ENCODE measurements at regions not wholly inside any gene's neighbourhood (a gene's known extent, or its start where the extent isn't known, plus 50 kb on each side); places are given as distances from the start of the nearest gene placed in this dataset.

- DNase-seq = no peak
These were observed 192.8 kb downstream of the SMIM20 start for GRCh38 chr4:26106776-26107175.

DNA sequence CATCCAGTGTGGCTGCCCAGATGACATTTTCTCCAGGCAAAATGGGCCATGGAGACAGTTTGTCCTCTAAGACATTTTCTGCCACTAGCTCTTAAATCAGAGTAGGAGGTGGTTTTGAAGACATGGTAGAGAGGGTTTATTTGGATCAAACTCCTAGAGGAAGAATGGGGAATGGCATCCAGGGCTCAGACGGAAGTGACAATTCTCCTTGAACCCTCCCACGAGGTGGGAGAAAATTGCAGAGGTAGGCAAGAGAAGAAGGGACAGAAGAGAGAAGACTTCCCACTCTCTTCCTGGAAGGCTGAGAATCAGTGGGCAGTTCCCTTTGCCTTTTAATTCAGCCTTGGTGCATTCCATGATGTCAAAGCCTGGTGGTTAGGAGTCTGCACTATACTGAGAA lies 194.0 kb downstream of the SMIM20 start:
- DNase-seq = no peak

DNA sequence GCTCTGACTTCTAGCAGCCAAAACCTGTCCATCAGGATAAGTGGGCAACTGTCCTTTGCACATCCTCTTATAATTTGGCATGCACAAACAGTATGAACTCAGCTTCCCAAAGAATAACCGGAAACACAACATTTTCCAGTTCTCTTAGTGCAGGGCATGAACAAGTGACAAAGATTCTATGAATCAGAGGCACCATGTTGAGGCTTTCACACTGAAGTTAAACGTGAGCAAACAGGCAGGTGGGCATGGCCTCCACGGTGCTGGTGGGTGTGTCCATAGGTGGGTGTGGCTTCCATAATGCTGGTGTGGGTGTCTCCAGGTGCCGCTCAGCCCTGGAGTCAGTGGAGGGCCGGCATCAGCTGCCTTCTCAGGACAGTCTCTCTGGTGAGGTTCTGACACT lies 196.5 kb downstream of the SMIM20 start:
- no peak for DNase-seq

DNA sequence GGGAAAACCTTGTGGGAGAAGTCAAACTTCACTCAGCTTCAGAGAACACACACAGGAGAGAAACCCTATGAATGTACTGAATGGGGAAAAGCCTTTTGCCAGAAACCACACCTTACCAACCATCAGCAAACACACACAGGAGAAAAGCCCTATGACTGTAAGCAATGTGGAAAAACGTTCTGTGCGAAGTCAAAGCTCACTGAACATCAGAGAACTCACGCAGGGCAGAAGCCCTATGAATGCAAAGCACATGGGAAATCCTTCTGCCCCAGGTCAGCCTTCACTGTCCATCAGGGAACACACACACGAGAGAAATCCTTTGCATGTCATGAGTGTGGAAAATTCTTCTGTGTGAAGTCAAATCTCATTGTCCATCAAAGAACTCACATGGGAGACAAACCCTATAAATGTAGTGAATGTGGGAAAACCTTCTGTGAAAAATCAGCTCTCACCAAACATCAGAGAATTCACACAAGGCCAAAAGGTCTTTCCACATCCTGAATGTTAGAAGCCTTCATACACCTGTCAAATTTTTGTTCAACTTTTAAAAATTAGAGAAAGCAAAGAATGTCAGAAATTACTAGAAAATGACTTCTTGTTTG lies 199.4 kb downstream of the SMIM20 start:
- no peak for DNase-seq

GRCh38 chr4:26116057-26116456 lies 202.0 kb downstream of the SMIM20 start:
- no peak for DNase-seq

DNA sequence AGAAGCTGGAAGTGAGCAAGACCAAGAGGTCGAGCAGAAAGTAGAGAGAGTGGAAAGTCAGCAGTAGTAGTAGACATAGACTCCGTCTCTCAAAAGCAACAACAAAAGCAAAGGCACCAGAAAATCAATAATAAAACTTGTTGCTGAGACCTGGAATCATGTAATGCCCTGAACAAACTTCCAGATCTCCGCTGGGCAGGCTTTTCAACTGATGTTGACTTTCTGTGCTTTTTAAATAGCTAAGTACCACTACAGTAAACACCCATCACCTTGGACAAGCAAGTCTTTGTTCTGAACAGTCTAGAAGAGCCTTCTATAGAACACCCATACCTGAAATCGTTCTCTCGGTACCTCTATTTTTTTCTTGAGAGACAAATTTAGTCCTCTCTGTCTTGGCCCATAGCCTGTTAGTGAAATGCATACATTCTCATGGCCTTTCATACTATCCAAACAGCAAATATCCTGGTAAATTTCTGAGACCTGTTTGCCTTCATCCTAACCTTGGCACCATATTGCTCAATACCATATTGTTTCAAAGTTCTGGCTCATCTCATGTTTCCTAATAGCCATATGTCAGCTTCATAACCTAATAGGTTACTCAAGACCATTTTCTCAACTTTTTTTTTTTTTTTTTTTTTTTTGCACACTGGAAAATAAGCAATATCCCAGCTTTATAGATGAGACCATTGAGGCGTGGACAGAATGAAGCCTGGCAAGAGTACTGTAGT lies 200.6 kb upstream of the RBPJ start:
- DNase-seq = no peak

DNA sequence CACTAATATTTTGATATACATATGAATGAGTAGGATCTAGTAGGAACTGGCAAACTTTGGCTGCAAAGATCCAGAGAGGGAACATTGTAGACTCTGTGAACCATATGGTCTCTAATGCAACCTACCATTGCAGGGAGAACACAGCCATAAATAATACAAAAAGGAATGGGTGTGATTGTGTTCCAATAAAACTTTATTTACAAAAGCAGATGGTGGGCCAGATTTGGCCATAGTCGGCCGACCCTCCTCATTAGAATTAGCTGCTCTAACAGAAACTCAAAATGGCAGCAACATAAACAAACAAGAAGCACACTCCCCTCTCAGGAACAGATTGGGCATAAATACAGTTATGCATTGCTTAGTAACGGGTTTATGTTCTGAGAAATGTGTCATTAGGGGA lies 198.1 kb upstream of the RBPJ start:
- DNase-seq = no peak

- no peak for DNase-seq
These were observed 196.0 kb upstream of the RBPJ start for GRCh38 chr4:26124753-26125321.

DNA sequence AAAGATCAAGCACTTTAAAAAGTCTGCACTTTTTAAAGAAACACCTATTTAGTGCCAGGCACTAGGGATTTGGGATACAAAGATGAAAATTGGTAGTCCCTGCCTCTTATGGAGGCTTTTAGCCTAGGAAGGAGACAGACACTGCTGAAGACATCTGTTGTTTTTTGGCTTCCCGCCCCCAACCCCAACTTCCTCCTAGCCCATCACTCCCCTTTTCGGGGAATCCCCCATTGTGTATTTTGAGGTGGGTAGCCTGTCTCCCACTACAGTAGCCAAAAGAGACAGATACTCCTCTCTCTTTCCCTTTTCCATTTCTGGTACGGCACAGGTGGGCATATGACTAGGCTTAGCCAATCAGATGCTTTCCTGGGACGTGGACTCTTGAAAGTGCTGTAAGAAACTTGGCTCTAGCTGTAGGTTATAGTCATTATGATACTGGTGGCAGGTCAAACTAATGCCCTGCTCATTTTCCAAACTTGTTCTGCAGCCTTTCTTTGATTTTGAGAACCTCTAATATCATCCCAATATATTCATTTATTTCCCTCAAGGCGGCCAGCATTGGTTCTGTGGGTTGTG lies 194.6 kb upstream of the RBPJ start:
- DNase-seq = no peak

GRCh38 chr4:26126994-26127393 lies 193.8 kb upstream of the RBPJ start:
- DNase-seq = no peak

GRCh38 chr4:26127851-26128337 lies 192.9 kb upstream of the RBPJ start:
- DNase-seq = no peak

- DNase-seq = no peak
These were observed 190.6 kb upstream of the RBPJ start for GRCh38 chr4:26130173-26130572.

DNA sequence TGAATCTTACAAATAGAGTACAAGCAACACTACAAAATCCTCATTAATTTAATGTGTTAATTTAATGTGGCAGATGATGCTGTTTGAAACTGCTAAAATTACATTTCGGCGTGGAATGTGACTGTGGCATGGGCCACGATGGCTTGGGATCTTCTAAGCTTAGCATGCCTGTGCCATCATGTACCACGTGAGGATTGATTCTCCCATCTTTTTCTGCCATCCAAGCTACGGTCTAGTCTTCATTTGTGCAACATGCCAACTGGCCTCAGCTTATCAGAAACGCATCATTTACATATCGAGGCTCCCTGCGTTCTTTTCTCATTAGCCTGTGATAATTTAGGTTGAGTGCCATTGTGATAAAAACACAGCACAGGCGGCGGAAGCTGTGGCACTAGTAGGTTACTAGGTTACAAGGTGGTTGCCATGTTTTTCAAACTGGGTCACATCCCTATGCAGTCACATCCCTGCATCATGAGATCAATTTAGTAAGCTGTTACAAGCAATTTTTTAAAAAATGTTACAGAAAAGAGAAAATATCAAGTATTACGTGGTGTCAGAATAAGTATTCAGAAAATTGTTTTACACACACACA lies 189.9 kb upstream of the RBPJ start:
- DNase-seq = no peak

DNA sequence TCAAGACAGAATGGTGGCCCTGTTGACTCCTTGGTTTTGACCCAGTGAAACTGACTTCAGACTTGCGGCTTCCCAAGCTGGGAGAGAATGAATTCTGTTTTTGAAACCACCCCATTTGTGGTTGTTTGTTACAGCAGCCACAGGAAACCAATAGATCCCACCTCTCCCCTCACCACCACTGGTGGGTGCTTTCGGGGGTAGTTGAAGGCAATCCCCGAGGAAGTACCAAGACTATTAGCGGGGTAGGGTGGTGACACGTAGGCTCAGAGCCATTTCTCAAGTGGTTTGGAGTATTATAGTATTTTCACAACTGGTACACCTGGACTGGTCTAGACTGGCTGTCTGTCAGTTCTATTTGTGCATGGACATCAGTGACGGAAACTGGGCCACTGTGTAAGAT lies 189.1 kb upstream of the RBPJ start:
- no peak for DNase-seq

DNA sequence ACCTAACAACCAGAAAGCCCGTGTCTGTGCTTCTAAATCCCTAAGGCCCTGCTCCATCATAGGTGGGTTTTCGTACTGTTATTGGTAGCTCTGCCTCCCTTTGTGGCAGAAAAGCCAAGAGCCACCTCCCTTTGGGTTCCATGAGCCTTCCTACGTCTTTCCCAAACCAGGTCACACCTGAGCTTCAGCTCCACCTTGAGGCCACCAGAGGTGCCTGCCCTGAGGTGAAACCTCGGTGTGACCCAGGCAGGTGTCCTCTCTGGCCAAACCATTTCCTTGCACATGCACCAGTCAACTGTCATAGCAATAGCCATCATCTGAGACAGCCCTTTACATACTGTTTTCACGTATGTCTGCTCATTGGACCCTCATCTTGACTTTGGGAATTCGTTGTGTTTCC lies 188.0 kb upstream of the RBPJ start:
- no peak for DNase-seq

- DNase-seq = no peak
These were observed 187.0 kb upstream of the RBPJ start for GRCh38 chr4:26133840-26134239.

- no peak for DNase-seq
These were observed 185.5 kb upstream of the RBPJ start for GRCh38 chr4:26135331-26135730.

DNA sequence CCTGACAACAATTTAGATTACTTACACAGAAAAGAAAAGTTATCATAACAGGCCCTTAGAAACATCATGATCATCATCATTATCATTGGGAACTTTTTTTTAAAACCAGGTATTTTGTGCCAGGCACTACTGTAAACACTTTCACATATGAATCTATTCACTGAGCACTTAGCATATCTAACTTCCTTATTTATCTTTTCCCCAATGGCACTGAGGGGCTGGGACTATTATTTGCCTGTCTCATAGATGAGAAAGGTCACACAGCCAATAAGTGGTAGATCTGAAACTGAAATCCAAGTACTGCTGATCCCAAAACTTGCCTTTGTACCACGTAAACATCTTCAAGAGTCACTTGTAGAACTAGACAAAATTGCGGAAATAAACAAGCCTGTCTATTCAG lies 184.2 kb upstream of the RBPJ start:
- DNase-seq = no peak

GRCh38 chr4:26137288-26137687 lies 183.5 kb upstream of the RBPJ start:
- no peak for DNase-seq

DNA sequence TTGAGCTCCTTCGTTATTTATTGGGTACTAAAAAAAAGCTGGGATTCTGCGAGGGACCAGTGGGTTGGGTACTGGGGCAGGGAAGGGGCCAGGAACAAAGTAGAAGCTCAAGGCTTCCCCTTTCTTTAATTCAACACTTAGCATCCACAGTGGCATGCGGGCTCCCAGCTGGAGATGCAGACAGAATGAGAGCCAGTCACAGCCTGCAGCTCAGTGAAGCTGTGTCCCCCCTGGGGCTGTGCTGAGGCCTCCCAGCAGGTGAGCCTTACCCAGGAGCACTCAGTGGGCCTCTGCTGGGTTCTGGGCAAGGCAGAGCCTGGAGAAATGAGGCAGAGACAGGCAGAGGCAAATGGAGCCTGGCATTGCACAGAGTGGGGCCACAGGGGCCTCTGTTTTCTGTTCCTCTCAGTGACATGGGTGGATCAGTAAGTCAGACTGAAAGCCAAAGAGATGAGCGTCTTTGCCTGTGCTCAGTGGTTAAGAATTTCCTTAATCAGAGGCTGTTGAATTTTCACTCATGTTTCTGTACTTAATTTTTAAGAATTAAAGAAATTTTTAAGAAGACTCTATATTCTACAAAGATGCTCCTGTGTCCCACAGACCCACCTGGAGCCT lies 181.4 kb upstream of the RBPJ start:
- no peak for DNase-seq

DNA sequence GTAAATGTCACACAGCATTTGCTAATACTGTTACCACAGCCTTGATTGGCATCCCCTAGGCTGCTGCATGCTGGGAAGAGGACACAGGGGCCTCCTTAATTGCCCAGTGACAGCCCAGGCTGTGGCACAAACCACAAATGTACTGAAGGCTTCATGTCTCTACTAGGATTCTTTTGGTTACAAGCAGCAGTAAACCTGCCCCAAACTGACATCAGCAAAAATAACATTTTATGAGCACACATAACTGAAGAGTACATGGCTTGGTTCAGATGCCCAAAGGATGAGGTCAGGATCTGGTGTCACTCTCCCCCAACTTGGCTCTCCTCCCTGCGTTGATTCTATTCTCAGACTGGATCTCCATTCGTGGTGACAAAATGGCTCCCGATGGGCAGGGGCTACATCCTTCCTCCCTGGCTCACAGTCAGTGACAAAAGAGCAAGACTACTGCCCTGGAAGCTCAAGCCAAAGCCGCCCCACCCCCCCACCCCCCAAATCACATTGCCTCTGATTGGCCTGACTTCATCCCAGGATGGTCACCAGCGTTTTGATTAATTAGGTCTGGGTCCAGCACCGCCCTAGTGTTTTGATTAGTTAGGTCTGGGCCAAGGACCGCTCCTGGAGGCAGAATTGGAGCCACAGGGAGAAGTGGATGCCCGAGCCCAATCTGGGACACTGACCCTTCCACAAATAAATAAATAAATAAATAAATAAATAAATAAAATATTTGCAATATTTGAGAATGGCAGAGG lies 180.5 kb upstream of the RBPJ start:
- DNase-seq = no peak

DNA sequence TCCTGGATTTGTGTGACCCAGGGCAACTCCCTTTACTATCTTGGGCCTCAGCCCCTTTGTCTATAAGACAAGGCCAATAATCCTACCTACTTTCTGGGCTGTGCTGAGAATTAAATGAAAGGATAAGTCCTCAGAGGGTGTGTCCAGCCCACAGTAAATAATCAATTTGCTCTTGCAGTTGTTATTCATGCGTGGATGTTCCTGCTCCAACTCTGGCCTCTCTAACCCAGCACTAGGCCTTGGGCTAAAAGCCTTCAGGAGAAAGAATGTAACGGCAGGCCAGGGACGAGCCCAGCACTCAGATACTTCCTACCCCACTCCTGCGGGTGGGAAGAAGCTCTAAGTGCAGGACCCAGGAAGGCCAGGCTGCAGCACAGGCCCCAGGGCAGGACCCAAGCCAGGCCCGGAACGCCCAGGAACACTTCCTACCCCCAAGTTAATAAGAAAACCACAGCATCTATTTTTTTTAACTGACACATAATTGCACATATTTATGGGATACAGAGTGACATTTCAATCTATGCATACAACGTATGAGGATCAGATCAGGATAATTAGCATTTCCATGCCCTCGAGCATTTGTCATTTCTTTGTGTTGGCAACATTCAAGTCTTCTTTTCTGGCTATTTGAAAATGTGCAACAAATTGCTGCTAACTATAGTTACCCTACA lies 179.6 kb upstream of the RBPJ start:
- DNase-seq = no peak

All from stimulated activated naive CD4-positive, alpha-beta T cell (primary cell).